ENCODE measurements at regions not wholly inside any gene's neighbourhood (a gene's known extent, or its start where the extent isn't known, plus 50 kb on each side); places are given as distances from the start of the nearest gene placed in this dataset.

DNA sequence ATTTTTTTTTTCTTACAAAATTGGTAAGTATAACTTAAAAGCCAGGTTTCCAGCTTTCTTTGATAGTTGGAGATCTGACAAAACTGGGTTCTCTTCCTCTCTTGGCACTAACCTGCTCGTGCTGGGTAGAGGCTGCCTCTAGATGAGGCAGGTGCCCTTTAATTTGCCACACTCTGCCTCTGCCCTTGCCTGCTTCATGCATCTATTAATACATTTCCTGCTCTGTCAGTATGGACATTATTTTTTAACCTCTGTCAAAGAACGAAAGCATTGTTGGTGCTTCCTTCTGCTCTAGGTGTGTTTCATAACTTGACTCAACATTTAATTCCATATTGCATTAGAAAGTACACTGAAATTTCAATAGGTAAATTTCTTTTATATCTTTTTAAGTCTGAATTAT, 490.7 kb upstream of the ZEB2 start:
- TF ChIP-seq, protein P1, sequence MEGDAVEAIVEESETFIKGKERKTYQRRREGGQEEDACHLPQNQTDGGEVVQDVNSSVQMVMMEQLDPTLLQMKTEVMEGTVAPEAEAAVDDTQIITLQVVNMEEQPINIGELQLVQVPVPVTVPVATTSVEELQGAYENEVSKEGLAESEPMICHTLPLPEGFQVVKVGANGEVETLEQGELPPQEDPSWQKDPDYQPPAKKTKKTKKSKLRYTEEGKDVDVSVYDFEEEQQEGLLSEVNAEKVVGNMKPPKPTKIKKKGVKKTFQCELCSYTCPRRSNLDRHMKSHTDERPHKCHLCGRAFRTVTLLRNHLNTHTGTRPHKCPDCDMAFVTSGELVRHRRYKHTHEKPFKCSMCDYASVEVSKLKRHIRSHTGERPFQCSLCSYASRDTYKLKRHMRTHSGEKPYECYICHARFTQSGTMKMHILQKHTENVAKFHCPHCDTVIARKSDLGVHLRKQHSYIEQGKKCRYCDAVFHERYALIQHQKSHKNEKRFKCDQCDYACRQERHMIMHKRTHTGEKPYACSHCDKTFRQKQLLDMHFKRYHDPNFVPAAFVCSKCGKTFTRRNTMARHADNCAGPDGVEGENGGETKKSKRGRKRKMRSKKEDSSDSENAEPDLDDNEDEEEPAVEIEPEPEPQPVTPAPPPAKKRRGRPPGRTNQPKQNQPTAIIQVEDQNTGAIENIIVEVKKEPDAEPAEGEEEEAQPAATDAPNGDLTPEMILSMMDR (conservative IDR thresholded peaks at IDR 0.05; ENCODE audit: low read depth, low read length) = no peak
- no peak overlapping the region for H3K4me3 ChIP-seq (ENCODE audit: low read depth, low read length)
- no peak for DNase-seq (ENCODE audit: low read depth)

DNA sequence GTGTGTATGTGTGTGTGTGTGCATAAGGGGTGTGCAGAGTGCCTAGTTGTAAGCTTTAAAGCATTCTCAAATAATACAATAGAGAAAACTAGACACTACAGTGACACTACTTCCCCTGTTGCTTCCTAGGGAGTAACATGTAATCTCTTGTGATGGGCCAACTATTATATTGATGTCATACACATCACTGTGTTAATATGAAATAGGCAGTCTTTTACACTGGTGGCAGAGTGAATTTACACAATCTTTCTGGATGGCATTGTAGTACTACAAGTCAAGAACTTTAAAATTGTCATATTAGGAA, 488.0 kb upstream of the ZEB2 start:
- H3K4me3 ChIP-seq (ENCODE audit: low read depth, low read length) = no peak overlapping the region
- DNase-seq (ENCODE audit: low read depth) = no peak
- TF ChIP-seq, protein P1 (conservative IDR thresholded peaks at IDR 0.05; ENCODE audit: low read depth, low read length) = no peak

- peak; percentile 67 for DNase-seq (ENCODE audit: low read depth)
- TF ChIP-seq, protein P1 (conservative IDR thresholded peaks at IDR 0.05; ENCODE audit: low read depth, low read length) = no peak
- peak overlapping the region; percentile 7 for H3K4me3 ChIP-seq (ENCODE audit: low read depth, low read length)
These were observed 487.4 kb upstream of the ZEB2 start for GRCh38 chr2:145007093-145007959.

DNA sequence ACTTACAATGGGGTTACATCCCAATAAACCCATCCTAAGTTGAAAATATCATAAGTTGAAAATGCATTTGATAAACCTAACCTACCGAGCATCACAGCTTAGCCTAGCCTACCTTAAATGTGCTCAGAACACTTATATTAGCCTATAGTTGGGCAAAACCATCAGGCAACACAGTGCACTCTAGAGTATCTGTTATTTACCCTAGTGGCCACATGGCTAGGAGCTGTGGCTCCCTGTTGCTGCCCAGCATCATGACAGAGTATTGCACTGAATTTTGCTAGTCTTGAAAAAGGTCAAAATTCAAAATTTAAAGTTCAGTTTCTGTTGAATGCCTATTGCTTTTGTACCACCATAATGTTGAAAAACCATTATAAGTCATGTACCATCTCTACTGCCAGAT, 482.7 kb upstream of the ZEB2 start:
- no peak overlapping the region for H3K4me3 ChIP-seq (ENCODE audit: low read depth, low read length)
- TF ChIP-seq, protein P1 (conservative IDR thresholded peaks at IDR 0.05; ENCODE audit: low read depth, low read length) = no peak
- DNase-seq (ENCODE audit: low read depth) = no peak

DNA sequence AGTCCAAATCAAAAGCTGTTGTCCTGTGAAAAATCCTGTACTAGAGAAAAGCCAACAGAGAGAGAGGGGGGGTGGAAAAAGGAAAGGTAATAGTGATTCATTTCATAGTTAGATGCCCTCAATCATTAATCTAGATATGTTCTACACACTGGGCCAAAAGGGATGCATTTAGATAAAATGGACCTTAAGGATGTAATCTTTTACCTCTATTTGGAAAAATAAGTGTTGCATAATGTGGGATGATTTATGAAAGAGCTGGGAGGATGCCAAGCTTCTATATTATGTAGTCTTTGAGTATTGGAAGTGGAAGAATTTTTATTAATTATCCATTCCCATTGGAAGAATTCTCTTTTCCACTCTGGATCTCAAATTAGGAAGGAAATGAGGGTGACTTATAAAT, 480.5 kb upstream of the ZEB2 start:
- H3K4me3 ChIP-seq (ENCODE audit: low read depth, low read length) = no peak overlapping the region
- DNase-seq (ENCODE audit: low read depth) = no peak
- TF ChIP-seq, protein P1 (conservative IDR thresholded peaks at IDR 0.05; ENCODE audit: low read depth, low read length) = no peak

GRCh38 chr2:144999936-145000335, 480.0 kb upstream of the ZEB2 start:
- no peak for DNase-seq (ENCODE audit: low read depth)
- no peak overlapping the region for H3K4me3 ChIP-seq (ENCODE audit: low read depth, low read length)
- TF ChIP-seq, protein P1 (conservative IDR thresholded peaks at IDR 0.05; ENCODE audit: low read depth, low read length) = no peak
